IMR-90 (cell line): ENCODE measurements at regions not wholly inside any gene's neighbourhood (a gene's known extent, or its start where the extent isn't known, plus 50 kb on each side); places are given as distances from the start of the nearest gene placed in this dataset.

Experiments
- ATAC-seq: fragments of 200-7000 bp; cut with Tn5 transposase; 2 replicates; pipeline ENCODE4 v1.9.1; 2020; ENCODE audit warnings: low read depth, mild to moderate bottlenecking, moderate library complexity
- BruUV-seq: library from RNA; stranded (reverse); fragments of 400-500 nt; replicated peaks from 2 replicates; lab custom pipeline; 2021; lab: Mats Ljungman, UMichigan
- CTCF ChIA-PET: fragments of 300-600 bp; formaldehyde crosslinking; extraction: SDS; loops from one replicate; lab custom pipeline; 2021; ENCODE audit warnings: antibody characterized with exemption; lab: Yijun Ruan, JAX
- POLR2A ChIA-PET: fragments of 300-600 bp; sonication (Branson Sonifier 250); formaldehyde crosslinking; loops from one replicate; lab custom pipeline; 2022; ENCODE audit warnings: antibody characterized with exemption; ENCODE audit not compliant: unreplicated experiment; lab: Charles Lee
- DNase-seq: peaks from one replicate; pipeline ENCODE4 v3.0.0; 2013
- H2AFZ ChIP-seq: replicated peaks from 2 replicates; pipeline ENCODE3; 2013; ENCODE audit warnings: low read length, mild to moderate bottlenecking; ENCODE audit not compliant: poor library complexity
- H2AK5ac ChIP-seq: 2 replicates; pipeline ENCODE4 v1.6.1; 2013; ENCODE audit warnings: low read depth, low read length, inconsistent platforms
- H2AK9ac ChIP-seq: replicated peaks from 2 replicates; pipeline ENCODE3; 2013; ENCODE audit warnings: mild to moderate bottlenecking, low read depth, low read length, moderate library complexity; ENCODE audit not compliant: poor library complexity
- H2BK120ac ChIP-seq: 2 replicates; pipeline ENCODE4 v1.6.1; 2013; ENCODE audit warnings: low read depth, low read length, inconsistent platforms
- H2BK15ac ChIP-seq: 3 replicates; pipeline ENCODE4 v1.6.1; 2013; ENCODE audit warnings: low read depth, low read length, inconsistent platforms
- H2BK20ac ChIP-seq: 2 replicates; pipeline ENCODE4 v1.6.1; 2013; ENCODE audit warnings: low read depth, mild to moderate bottlenecking, inconsistent platforms, low read length, moderate library complexity
- H2BK5ac ChIP-seq: 2 replicates; pipeline ENCODE4 v1.6.1; 2013; ENCODE audit warnings: mild to moderate bottlenecking, low read depth, low read length, inconsistent platforms; ENCODE audit not compliant: poor library complexity, severe bottlenecking
- H3K14ac ChIP-seq: replicated peaks from 2 replicates; pipeline ENCODE4 v1.6.1; 2013; ENCODE audit warnings: low read depth, low read length, inconsistent platforms
- H3K18ac ChIP-seq: 2 replicates; pipeline ENCODE4 v1.6.1; 2013; ENCODE audit warnings: low read depth, low read length, control low read depth
- H3K23ac ChIP-seq: 2 replicates; pipeline ENCODE4 v1.6.1; 2013; ENCODE audit warnings: low read depth, low read length, inconsistent platforms
- H3K27ac ChIP-seq: 2 replicates; pipeline ENCODE4 v1.5.1; 2013; ENCODE audit warnings: mild to moderate bottlenecking, control low read depth, low read length; ENCODE audit not compliant: insufficient read depth
- H3K27me3 ChIP-seq: 2 replicates; pipeline ENCODE4 v1.6.1; 2013; ENCODE audit warnings: low read length; ENCODE audit not compliant: control insufficient read depth, insufficient read depth
- H3K36me3 ChIP-seq: 2 replicates; pipeline ENCODE4 v1.6.1; 2013; ENCODE audit warnings: low read length, mixed read lengths; ENCODE audit not compliant: control insufficient read depth, insufficient read depth
- H3K4ac ChIP-seq: 2 replicates; pipeline ENCODE4 v1.6.1; 2013; ENCODE audit warnings: low read depth, low read length, inconsistent platforms
- H3K4me1 ChIP-seq: 2 replicates; pipeline ENCODE4 v1.6.1; 2013; ENCODE audit warnings: low read length, mixed read lengths; ENCODE audit not compliant: control insufficient read depth, insufficient read depth
- H3K4me2 ChIP-seq: 2 replicates; pipeline ENCODE4 v1.6.1; 2013; ENCODE audit warnings: low read depth, mild to moderate bottlenecking, control low read depth, low read length, moderate library complexity
- H3K4me3 ChIP-seq: 2 replicates; pipeline ENCODE4 v1.5.1; 2013; ENCODE audit warnings: low read depth, mild to moderate bottlenecking, control low read depth, low read length, moderate library complexity; ENCODE audit not compliant: insufficient read depth
- H3K56ac ChIP-seq: 2 replicates; pipeline ENCODE4 v1.6.1; 2013; ENCODE audit warnings: low read length, inconsistent platforms; ENCODE audit not compliant: insufficient read depth; ENCODE audit errors: extremely low read depth
- H3K79me1 ChIP-seq, 2 experiments: 2 replicates each; pipeline ENCODE4 v1.6.1; 2013; ENCODE audit warnings: low read length in 2 of 2, inconsistent platforms in 1 of 2, low read depth in 1 of 2
- H3K9ac ChIP-seq: 2 replicates; pipeline ENCODE4 v1.6.1; 2013; ENCODE audit warnings: low read depth, low read length, control low read depth
- H3K9me1 ChIP-seq: 2 replicates; pipeline ENCODE4 v1.6.1; 2013; ENCODE audit warnings: low read length, inconsistent platforms; ENCODE audit not compliant: insufficient read depth
- H3K9me3 ChIP-seq: 2 replicates; pipeline ENCODE4 v1.6.1; 2013; ENCODE audit warnings: low read length; ENCODE audit not compliant: control insufficient read depth, insufficient read depth
- H4K20me1 ChIP-seq: 2 replicates; pipeline ENCODE4 v1.6.1; 2013; ENCODE audit warnings: low read length, inconsistent platforms; ENCODE audit not compliant: insufficient read depth
- H4K5ac ChIP-seq: 2 replicates; pipeline ENCODE4 v1.6.1; 2013; ENCODE audit warnings: mild to moderate bottlenecking, low read depth, low read length, control low read depth
- H4K8ac ChIP-seq, 2 experiments: 2 replicates each; pipeline ENCODE4 v1.6.1; 2013; ENCODE audit warnings: low read depth in 2 of 2, low read length in 2 of 2, control low read depth in 1 of 2, inconsistent platforms in 1 of 2
- H4K91ac ChIP-seq: 2 replicates; pipeline ENCODE4 v1.6.1; 2013; ENCODE audit warnings: low read depth, low read length, inconsistent platforms; ENCODE audit not compliant: insufficient read depth
- BHLHE40 ChIP-seq: fragments of 150-350 bp; IDR thresholded peaks from 2 replicates; pipeline ENCODE4 v1.6.1; 2016; ENCODE audit warnings: mild to moderate bottlenecking, low read depth, low read length
- CEBPB ChIP-seq: IDR thresholded peaks from 2 replicates; pipeline ENCODE4 v1.6.1; 2012; ENCODE audit warnings: low read depth, low read length, improper control_type of control experiment
- CHD1 ChIP-seq: IDR thresholded peaks from 2 replicates; pipeline ENCODE4 v1.6.1; 2012; ENCODE audit warnings: low read depth, low read length, improper control_type of control experiment
- FOS ChIP-seq: fragments of 150-350 bp; IDR thresholded peaks from 2 replicates; pipeline ENCODE4 v1.6.1; 2016; ENCODE audit warnings: low read depth, low read length
- MAFK ChIP-seq: IDR thresholded peaks from 2 replicates; pipeline ENCODE4 v1.6.1; 2012; ENCODE audit warnings: low read depth, low read length, improper control_type of control experiment
- MAZ ChIP-seq: IDR thresholded peaks from 2 replicates; pipeline ENCODE4 v1.6.1; 2012; ENCODE audit warnings: low read depth, mild to moderate bottlenecking, low read length, improper control_type of control experiment, moderate library complexity, borderline replicate concordance
- MXI1 ChIP-seq: IDR thresholded peaks from 2 replicates; pipeline ENCODE4 v1.6.1; 2012; ENCODE audit warnings: low read depth, mild to moderate bottlenecking, low read length, moderate library complexity, borderline replicate concordance
- NFE2L2 ChIP-seq: fragments of 150-350 bp; IDR thresholded peaks from 2 replicates; pipeline ENCODE4 v1.6.1; 2016; ENCODE audit warnings: low read depth, mild to moderate bottlenecking, low read length
- POLR2A ChIP-seq: IDR thresholded peaks from 2 replicates; pipeline ENCODE4 v1.6.1; 2012; ENCODE audit warnings: mild to moderate bottlenecking, low read depth, low read length
- RAD21 ChIP-seq: IDR thresholded peaks from 2 replicates; pipeline ENCODE4 v1.6.1; 2012; ENCODE audit warnings: low read length, improper control_type of control experiment
- RCOR1 ChIP-seq: IDR thresholded peaks from 2 replicates; pipeline ENCODE4 v1.6.1; 2012; ENCODE audit warnings: mild to moderate bottlenecking, low read length, improper control_type of control experiment; ENCODE audit not compliant: insufficient replicate concordance
- RFX5 ChIP-seq: IDR thresholded peaks from 2 replicates; pipeline ENCODE4 v1.8.0; 2012; ENCODE audit warnings: low read depth, mild to moderate bottlenecking, low read length, moderate library complexity
- SMC3 ChIP-seq: fragments of 150-350 bp; IDR thresholded peaks from 2 replicates; pipeline ENCODE4 v1.6.1; 2016; ENCODE audit warnings: low read depth, mild to moderate bottlenecking, antibody characterized with exemption, low read length, moderate library complexity
- WGBS, 2 experiments: methylation state at CpG; one replicate each; pipeline versions ENCODE4 v1.1.5 to v1.1.7; 2013; ENCODE audit warnings: missing lambda C conversion rate in 2 of 2; ENCODE audit not compliant: insufficient read length in 1 of 2; ENCODE audit errors: extremely low coverage in 2 of 2; 5-methylcytosine and 5-hydroxymethylcytosine counted together
- dilution Hi-C: fragments of 300-500 bp; cut with HindIII; formaldehyde crosslinking; loops from one replicate; pipeline ENCODE4 v1.14.3; 2018; ENCODE audit warnings: low sequenced_read_pairs; ENCODE audit not compliant: unreplicated experiment
- in situ Hi-C: fragments of 300-500 bp; cut with MboI; formaldehyde crosslinking; loops from 3 replicates; pipeline ENCODE4 v1.14.3; 2019; ENCODE audit warnings: low sequenced_read_pairs, inconsistent platforms, mixed read lengths
- intact Hi-C: fragments of 100-400 bp; cut with micrococcal nuclease; formaldehyde crosslinking; loops from 2 replicates; pipeline ENCODE4 v1.10.0; 2022
- TF ChIP-seq, protein P1 (sequence below): fragments of 150-350 bp; IDR thresholded peaks from 2 replicates; pipeline ENCODE4 v1.6.1; 2016; ENCODE audit warnings: low read depth, mild to moderate bottlenecking, low read length, moderate library complexity, borderline replicate concordance
- TF ChIP-seq, protein P2 (sequence below): fragments of 150-350 bp; IDR thresholded peaks from 2 replicates; pipeline ENCODE4 v1.6.1; 2017; ENCODE audit warnings: mild to moderate bottlenecking, antibody characterized with exemption, low read length, low read depth
- TF ChIP-seq, protein P3 (sequence below): conservative IDR thresholded peaks from 2 replicates; pipeline ENCODE4 v1.5.1; 2012; ENCODE audit warnings: mild to moderate bottlenecking, low read depth, low read length, improper control_type of control experiment

DNA sequence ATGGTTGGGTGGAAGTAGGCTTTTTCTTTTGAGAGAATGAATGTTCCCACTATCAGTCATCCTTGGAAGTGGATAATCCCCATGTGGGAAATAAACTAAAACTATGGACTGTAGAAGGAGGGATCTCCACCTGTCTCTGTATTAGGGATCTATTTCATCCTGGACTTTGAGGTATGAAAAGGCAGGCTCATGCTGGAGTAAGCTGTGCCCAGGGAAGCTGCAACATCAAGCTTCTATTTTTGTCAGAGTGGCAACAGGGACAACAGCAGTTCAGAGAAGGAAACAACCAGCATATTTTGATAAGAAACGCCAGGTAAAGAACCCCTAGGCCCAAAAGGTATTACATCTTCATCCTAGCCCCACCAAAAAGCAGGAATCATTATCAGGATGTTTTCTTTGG lies 122.0 kb downstream of the MDH1 start:
- Histone ChIP-seq H3K18ac (no peak overlapping the region), H3K4me3 (no peak overlapping the region), H2BK5ac (no peak overlapping the region), H3K4ac (no peak overlapping the region), H2AFZ (no peak overlapping the region), H2BK120ac (no peak overlapping the region), H2BK15ac (no peak overlapping the region), H3K27ac (no peak overlapping the region), H3K9ac (no peak overlapping the region), H3K23ac (no peak overlapping the region), H3K36me3 (no peaks in the 10 kb centered on the region), H4K91ac (no peak overlapping the region), H2AK9ac (no peak overlapping the region), H3K79me1 (no peaks in the 10 kb centered on the region), H4K20me1 (no peaks in the 10 kb centered on the region), H3K27me3 (no peaks in the 10 kb centered on the region), H2AK5ac (no peak overlapping the region), H3K9me3 (no peaks in the 10 kb centered on the region), H2BK20ac (no peak overlapping the region), H3K9me1 (no peaks in the 10 kb centered on the region), H3K14ac (no peak overlapping the region), H3K56ac (no peak overlapping the region), H3K4me1 (no peaks in the 10 kb centered on the region), H3K4me2 (no peak overlapping the region), H4K8ac (no peak overlapping the region), H4K5ac (no peak overlapping the region)
- POLR2A ChIA-PET, result no interaction called here
- intact Hi-C loops, result no loop called here
- DNase-seq (no peak), ATAC-seq (no peak)
- BruUV-seq, result no TSS peak
- TF ChIP-seq CEBPB (no peak), POLR2A (no peak), BHLHE40 (no peak), MAZ (no peak), RFX5 (no peak), MAFK (no peak), FOS (no peak), RCOR1 (no peak), SMC3 (no peak), CHD1 (no peak), RAD21 (no peak), MXI1 (no peak), NFE2L2 (no peak)
- TF ChIP-seq, protein P1, sequence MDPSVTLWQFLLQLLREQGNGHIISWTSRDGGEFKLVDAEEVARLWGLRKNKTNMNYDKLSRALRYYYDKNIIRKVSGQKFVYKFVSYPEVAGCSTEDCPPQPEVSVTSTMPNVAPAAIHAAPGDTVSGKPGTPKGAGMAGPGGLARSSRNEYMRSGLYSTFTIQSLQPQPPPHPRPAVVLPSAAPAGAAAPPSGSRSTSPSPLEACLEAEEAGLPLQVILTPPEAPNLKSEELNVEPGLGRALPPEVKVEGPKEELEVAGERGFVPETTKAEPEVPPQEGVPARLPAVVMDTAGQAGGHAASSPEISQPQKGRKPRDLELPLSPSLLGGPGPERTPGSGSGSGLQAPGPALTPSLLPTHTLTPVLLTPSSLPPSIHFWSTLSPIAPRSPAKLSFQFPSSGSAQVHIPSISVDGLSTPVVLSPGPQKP, result no peak
- TF ChIP-seq, protein P2, sequence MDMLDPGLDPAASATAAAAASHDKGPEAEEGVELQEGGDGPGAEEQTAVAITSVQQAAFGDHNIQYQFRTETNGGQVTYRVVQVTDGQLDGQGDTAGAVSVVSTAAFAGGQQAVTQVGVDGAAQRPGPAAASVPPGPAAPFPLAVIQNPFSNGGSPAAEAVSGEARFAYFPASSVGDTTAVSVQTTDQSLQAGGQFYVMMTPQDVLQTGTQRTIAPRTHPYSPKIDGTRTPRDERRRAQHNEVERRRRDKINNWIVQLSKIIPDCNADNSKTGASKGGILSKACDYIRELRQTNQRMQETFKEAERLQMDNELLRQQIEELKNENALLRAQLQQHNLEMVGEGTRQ, result no peak
- TF ChIP-seq, protein P3, sequence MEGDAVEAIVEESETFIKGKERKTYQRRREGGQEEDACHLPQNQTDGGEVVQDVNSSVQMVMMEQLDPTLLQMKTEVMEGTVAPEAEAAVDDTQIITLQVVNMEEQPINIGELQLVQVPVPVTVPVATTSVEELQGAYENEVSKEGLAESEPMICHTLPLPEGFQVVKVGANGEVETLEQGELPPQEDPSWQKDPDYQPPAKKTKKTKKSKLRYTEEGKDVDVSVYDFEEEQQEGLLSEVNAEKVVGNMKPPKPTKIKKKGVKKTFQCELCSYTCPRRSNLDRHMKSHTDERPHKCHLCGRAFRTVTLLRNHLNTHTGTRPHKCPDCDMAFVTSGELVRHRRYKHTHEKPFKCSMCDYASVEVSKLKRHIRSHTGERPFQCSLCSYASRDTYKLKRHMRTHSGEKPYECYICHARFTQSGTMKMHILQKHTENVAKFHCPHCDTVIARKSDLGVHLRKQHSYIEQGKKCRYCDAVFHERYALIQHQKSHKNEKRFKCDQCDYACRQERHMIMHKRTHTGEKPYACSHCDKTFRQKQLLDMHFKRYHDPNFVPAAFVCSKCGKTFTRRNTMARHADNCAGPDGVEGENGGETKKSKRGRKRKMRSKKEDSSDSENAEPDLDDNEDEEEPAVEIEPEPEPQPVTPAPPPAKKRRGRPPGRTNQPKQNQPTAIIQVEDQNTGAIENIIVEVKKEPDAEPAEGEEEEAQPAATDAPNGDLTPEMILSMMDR, result no peak
- in situ Hi-C loops, result no loop called here
- CTCF ChIA-PET, result no interaction called here
- WGBS, 2 experiments, result no CpG with 5 or more reads among the region's 1 CpG
- dilution Hi-C loops, result no loop called here
